Gastrocnemius medialis (tissue), 4 donors: ENCODE measurements at regions not wholly inside any gene's neighbourhood (a gene's known extent, or its start where the extent isn't known, plus 50 kb on each side); places are given as distances from the start of the nearest gene placed in this dataset.

Source experiments
- POLR2A ChIP-seq, 2 donors: fragments of 450-650 bp; IDR thresholded peaks; one replicate each; pipeline ENCODE4 v1.6.1; 2017; ENCODE audit warnings: antibody characterized with exemption in 2 of 2, mild to moderate bottlenecking in 2 of 2, moderate library complexity in 2 of 2
- TF ChIP-seq, protein P1 (sequence below), 5 experiments: fragments of 450-650 bp in 3 of 5; fragments of 200-600 bp in 2 of 5; sonication (generic) in 2 of 5; IDR thresholded peaks in 4 of 5; conservative IDR thresholded peaks in 1 of 5; 1 replicate in 4 of 5; 2 replicates in 1 of 5; pipeline ENCODE4 v1.5.1; 2016 to 2019; ENCODE audit warnings: antibody characterized with exemption in 5 of 5, mild to moderate bottlenecking in 3 of 5, moderate library complexity in 3 of 5

GRCh38 chr3:103730744-103731143 is 1295.9 kb downstream of the ZPLD1 start:
- TF ChIP-seq, protein P1, sequence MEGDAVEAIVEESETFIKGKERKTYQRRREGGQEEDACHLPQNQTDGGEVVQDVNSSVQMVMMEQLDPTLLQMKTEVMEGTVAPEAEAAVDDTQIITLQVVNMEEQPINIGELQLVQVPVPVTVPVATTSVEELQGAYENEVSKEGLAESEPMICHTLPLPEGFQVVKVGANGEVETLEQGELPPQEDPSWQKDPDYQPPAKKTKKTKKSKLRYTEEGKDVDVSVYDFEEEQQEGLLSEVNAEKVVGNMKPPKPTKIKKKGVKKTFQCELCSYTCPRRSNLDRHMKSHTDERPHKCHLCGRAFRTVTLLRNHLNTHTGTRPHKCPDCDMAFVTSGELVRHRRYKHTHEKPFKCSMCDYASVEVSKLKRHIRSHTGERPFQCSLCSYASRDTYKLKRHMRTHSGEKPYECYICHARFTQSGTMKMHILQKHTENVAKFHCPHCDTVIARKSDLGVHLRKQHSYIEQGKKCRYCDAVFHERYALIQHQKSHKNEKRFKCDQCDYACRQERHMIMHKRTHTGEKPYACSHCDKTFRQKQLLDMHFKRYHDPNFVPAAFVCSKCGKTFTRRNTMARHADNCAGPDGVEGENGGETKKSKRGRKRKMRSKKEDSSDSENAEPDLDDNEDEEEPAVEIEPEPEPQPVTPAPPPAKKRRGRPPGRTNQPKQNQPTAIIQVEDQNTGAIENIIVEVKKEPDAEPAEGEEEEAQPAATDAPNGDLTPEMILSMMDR (IDR thresholded peaks at IDR 0.05 in 4 of 5, conservative IDR thresholded peaks at IDR 0.05 in 1 of 5), result no peak
- no peak for TF ChIP-seq POLR2A (IDR thresholded peaks at IDR 0.05)
